Large intestine (tissue), 3 donors: ENCODE measurements at regions not wholly inside any gene's neighbourhood (a gene's known extent, or its start where the extent isn't known, plus 50 kb on each side); places are given as distances from the start of the nearest gene placed in this dataset.

Experiments
- DNase-seq, 2 donors: peaks; one replicate each; pipeline versions ENCODE4 v3.0.0 to v3.0.0-alpha.2; 2013
- H3K27ac ChIP-seq: one replicate; pipeline ENCODE4 v1.5.1; 2013; ENCODE audit warnings: low read length
- H3K27me3 ChIP-seq: 2 replicates; pipeline ENCODE4 v1.6.1; 2013; ENCODE audit warnings: low read length; ENCODE audit not compliant: control insufficient read depth, insufficient read depth
- H3K36me3 ChIP-seq: 2 replicates; pipeline ENCODE4 v1.6.1; 2013; ENCODE audit warnings: low read length; ENCODE audit not compliant: control insufficient read depth, insufficient read depth
- H3K4me1 ChIP-seq: one replicate; pipeline ENCODE4 v1.6.1; 2013; ENCODE audit warnings: low read length; ENCODE audit not compliant: control insufficient read depth, insufficient read depth
- H3K4me3 ChIP-seq: one replicate; pipeline ENCODE4 v1.5.1; 2013; ENCODE audit warnings: low read length
- H3K9me3 ChIP-seq: one replicate; pipeline ENCODE4 v1.6.1; 2013; ENCODE audit warnings: mild to moderate bottlenecking, low read depth, low read length, moderate library complexity; ENCODE audit not compliant: control insufficient read depth
- WGBS: methylation state at CpG from one replicate; pipeline ENCODE4 v1.1.5; 2013; ENCODE audit warnings: low lambda C conversion rate; ENCODE audit not compliant: insufficient coverage; 5-methylcytosine and 5-hydroxymethylcytosine counted together

DNA sequence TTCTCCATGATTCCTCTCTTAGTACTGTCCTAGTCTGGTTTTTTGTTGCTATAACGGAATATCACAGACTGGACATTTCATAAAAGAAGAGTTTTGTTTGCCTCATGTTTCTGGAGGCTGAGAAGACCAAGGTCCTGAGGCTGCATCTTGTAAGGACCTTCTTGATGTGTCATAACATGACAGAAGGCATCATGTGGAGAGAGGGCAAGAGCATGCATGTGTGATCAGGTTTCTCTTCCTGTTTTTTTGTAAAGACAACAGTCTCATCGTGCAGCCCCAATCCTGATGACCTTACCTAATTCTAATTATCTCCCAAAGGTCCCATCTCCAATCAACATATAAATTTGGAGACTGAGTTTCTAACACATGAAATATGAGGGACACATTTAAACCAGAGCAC is 108.4 kb downstream of the MSX2 start:
- peaks cover 8% of the 10 kb centered on the region for H3K27me3 ChIP-seq
- no peak for DNase-seq
- H3K9me3 ChIP-seq: no peaks in the 10 kb centered on the region
- H3K36me3 ChIP-seq: no peaks in the 10 kb centered on the region
- no peaks in the 10 kb centered on the region for H3K4me1 ChIP-seq
- H3K4me3 ChIP-seq: no peak overlapping the region
- no peak overlapping the region for H3K27ac ChIP-seq
- WGBS: no CpG with 5 or more reads among the region's 2 CpGs

DNA sequence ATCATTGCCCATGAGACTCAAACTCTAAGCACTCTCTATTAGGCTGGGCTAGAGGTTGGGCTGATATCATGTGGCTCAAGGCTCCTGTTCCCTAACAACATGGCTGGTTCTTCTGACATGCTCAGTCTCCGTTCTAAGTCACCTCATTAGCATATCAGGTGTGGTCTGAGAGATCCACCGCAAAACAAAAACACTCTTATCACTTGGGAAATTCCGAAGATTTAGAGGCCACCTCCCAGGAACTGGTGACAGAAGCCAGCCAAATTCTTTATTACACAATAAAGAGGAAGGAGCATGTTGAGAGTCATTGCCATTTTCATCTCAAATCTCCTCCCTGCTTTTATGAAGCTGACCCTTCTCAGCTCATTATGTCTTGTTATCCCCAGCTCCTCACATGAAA is 107.6 kb downstream of the MSX2 start:
- Histone ChIP-seq H3K27ac (no peak overlapping the region), H3K36me3 (no peaks in the 10 kb centered on the region), H3K9me3 (no peaks in the 10 kb centered on the region), H3K4me3 (no peak overlapping the region), H3K4me1 (no peaks in the 10 kb centered on the region), H3K27me3 (peaks cover 8% of the 10 kb centered on the region)
- no peak for DNase-seq
- WGBS: no CpG with 5 or more reads among the region's 3 CpGs

GRCh38 chr5:174831031-174831660 is 106.8 kb downstream of the MSX2 start:
- DNase-seq: no peak
- no CpG with 5 or more reads among the region's 2 CpGs for WGBS
- no peaks in the 10 kb centered on the region for H3K9me3 ChIP-seq
- H3K27me3 ChIP-seq: peaks cover 8% of the 10 kb centered on the region
- H3K27ac ChIP-seq: no peak overlapping the region
- H3K4me1 ChIP-seq: no peaks in the 10 kb centered on the region
- no peak overlapping the region for H3K4me3 ChIP-seq
- no peaks in the 10 kb centered on the region for H3K36me3 ChIP-seq

- DNase-seq: no peak
- Histone ChIP-seq H3K27ac (no peak overlapping the region), H3K27me3 (peaks cover 5% of the 10 kb centered on the region), H3K9me3 (no peaks in the 10 kb centered on the region), H3K4me1 (no peaks in the 10 kb centered on the region), H3K36me3 (no peaks in the 10 kb centered on the region), H3K4me3 (no peak overlapping the region)
- WGBS: no CpG with 5 or more reads among the region's 5 CpGs
These were observed 105.1 kb downstream of the MSX2 start for GRCh38 chr5:174829511-174829864.

GRCh38 chr5:174828804-174829510 is 104.6 kb downstream of the MSX2 start:
- 68% methylated on average over 6 of the region's 10 CpGs for WGBS
- Histone ChIP-seq H3K9me3 (no peaks in the 10 kb centered on the region), H3K4me1 (no peaks in the 10 kb centered on the region), H3K27me3 (peaks cover 5% of the 10 kb centered on the region), H3K27ac (no peak overlapping the region), H3K36me3 (no peaks in the 10 kb centered on the region), H3K4me3 (no peak overlapping the region)
- no peak for DNase-seq

DNA sequence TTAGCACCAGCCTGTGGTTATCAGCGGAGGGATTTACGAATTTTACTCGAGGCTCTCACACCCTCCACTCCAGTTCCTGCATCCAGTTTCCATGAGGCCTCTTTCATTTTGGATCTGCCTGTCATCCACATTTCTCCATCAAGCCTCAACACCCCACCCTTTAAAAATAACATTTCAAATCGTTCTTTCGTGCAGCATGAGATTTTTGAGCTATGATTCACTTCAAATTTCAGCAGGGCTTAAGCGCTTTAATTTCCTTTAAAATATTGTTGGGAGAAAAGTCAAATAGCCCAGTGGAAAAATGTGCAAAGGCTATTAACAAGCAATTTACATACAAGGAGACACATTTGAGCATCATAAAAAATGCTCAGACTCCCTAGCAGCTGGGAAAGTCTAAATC is 103.2 kb downstream of the MSX2 start:
- Histone ChIP-seq H3K4me3 (no peak overlapping the region), H3K4me1 (no peaks in the 10 kb centered on the region), H3K27me3 (peaks cover 4% of the 10 kb centered on the region), H3K27ac (no peak overlapping the region), H3K36me3 (no peaks in the 10 kb centered on the region), H3K9me3 (no peaks in the 10 kb centered on the region)
- DNase-seq: no peak
- WGBS: no CpG with 5 or more reads among the region's 6 CpGs

DNA sequence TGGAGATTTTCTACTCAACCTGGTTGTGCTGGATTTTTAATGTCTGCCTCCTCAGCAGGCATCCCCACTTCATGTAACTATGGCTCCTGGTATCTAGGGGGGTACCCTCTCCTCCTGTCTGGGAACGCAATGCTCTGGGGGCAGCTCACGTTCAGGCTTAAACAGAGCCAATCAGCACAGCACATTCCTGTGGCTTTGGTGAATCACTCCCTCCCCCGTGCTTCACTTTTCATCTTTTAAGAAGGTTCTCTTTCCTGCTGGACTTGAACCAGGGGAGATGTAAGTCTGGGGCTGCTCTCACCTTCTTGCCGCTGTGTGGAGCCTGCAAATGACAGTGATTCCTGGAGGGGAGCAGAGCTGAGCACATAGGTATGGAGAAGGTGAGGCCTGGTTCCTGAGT is 101.2 kb downstream of the MSX2 start:
- Histone ChIP-seq H3K36me3 (no peaks in the 10 kb centered on the region), H3K27ac (no peak overlapping the region), H3K9me3 (no peaks in the 10 kb centered on the region), H3K4me3 (no peak overlapping the region), H3K4me1 (no peaks in the 10 kb centered on the region), H3K27me3 (no peaks in the 10 kb centered on the region)
- no CpG with 5 or more reads among the region's 4 CpGs for WGBS
- DNase-seq: no peak

DNA sequence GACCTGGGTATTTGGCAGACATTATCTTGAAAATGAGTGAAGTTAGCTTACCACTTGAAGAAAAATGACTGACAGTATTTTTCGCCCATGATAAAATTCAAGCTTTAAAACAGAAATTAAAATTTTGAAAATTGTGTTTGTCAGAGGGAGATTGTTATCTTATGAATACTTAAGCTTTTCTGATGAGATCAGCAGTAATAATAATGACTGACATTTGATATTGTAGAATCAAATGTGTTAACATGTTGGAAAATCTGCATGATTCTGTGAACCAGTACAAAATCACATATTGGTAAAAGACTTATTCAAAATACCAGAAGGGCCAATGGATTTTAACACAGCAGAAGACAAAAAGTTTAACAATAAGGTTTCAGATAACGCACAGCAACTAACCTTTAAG is 94.0 kb downstream of the MSX2 start:
- Histone ChIP-seq H3K9me3 (no peaks in the 10 kb centered on the region), H3K4me3 (no peak overlapping the region), H3K27ac (no peak overlapping the region), H3K36me3 (no peaks in the 10 kb centered on the region), H3K4me1 (no peaks in the 10 kb centered on the region), H3K27me3 (no peaks in the 10 kb centered on the region)
- WGBS: 93% methylated on average over 2 of the region's 2 CpGs
- no peak for DNase-seq

GRCh38 chr5:174817610-174818009 is 93.2 kb downstream of the MSX2 start:
- no CpG with 5 or more reads among the region's 1 CpG for WGBS
- DNase-seq: no peak
- no peaks in the 10 kb centered on the region for H3K27me3 ChIP-seq
- H3K4me1 ChIP-seq: no peaks in the 10 kb centered on the region
- no peaks in the 10 kb centered on the region for H3K9me3 ChIP-seq
- no peak overlapping the region for H3K27ac ChIP-seq
- H3K4me3 ChIP-seq: no peak overlapping the region
- no peaks in the 10 kb centered on the region for H3K36me3 ChIP-seq

- no CpG with 5 or more reads among the region's 2 CpGs for WGBS
- H3K4me1 ChIP-seq: no peaks in the 10 kb centered on the region
- H3K9me3 ChIP-seq: no peaks in the 10 kb centered on the region
- DNase-seq: no peak
- H3K36me3 ChIP-seq: no peaks in the 10 kb centered on the region
- H3K4me3 ChIP-seq: no peak overlapping the region
- H3K27ac ChIP-seq: no peak overlapping the region
- no peaks in the 10 kb centered on the region for H3K27me3 ChIP-seq
These were observed 92.5 kb downstream of the MSX2 start for GRCh38 chr5:174816858-174817257.

DNA sequence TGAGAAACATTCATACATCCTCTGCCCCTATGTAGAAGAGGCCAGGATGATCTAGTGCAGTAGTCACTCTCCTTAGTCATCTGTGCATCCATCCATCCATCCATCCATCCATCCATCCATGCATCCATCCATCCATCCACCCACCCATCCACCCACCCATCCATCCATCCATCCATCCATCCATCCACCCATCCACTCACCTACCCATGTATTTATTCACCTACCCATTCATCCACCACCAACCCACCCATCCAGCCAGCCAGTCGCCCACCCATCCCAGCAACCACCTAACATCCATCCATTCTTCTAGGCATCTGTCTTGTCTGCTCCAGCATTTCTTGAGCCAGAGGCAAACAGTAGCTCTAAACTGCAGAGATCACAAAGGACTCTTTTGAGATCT is 87.1 kb downstream of the MSX2 start:
- H3K4me1 ChIP-seq: no peaks in the 10 kb centered on the region
- H3K9me3 ChIP-seq: no peaks in the 10 kb centered on the region
- H3K27me3 ChIP-seq: no peaks in the 10 kb centered on the region
- no peak overlapping the region for H3K4me3 ChIP-seq
- H3K27ac ChIP-seq: no peak overlapping the region
- no CpG with 5 or more reads among the region's 1 CpG for WGBS
- no peaks in the 10 kb centered on the region for H3K36me3 ChIP-seq
- DNase-seq: no peak
